Panc1 (cell line): ENCODE measurements at regions not wholly inside any gene's neighbourhood (a gene's known extent, or its start where the extent isn't known, plus 50 kb on each side); places are given as distances from the start of the nearest gene placed in this dataset.

ENCODE experiments used
- ATAC-seq: fragments of 200-7000 bp; cut with Tn5 transposase; 2 replicates; pipeline ENCODE4 v1.9.1; 2020; ENCODE audit warnings: mild to moderate bottlenecking, moderate library complexity
- BruUV-seq: library from RNA; stranded (reverse); fragments of 400-500 nt; replicated peaks from 2 replicates; lab custom pipeline; 2021; lab: Mats Ljungman, UMichigan
- CTCF ChIA-PET: fragments of 300-600 bp; sonication (Branson Sonifier 250); formaldehyde crosslinking; loops from one replicate; lab custom pipeline; 2022; ENCODE audit warnings: antibody characterized with exemption; lab: Charles Lee
- POLR2A ChIA-PET: fragments of 300-600 bp; sonication (Branson Sonifier 250); formaldehyde crosslinking; loops from one replicate; lab custom pipeline; 2022; ENCODE audit warnings: antibody characterized with exemption; lab: Charles Lee
- DNase-seq: peaks from one replicate; pipeline ENCODE4 v3.0.0-alpha.2; 2010; ENCODE audit warnings: low read depth, low spot score
- H3K27ac ChIP-seq: 2 replicates; pipeline ENCODE4 v1.5.1; 2011; ENCODE audit warnings: mild to moderate bottlenecking, low read length, inconsistent platforms
- H3K27me3 ChIP-seq: fragments of 200-500 bp; sonication (Bioruptor generic); 2 replicates; pipeline ENCODE4 v1.6.0; 2014; ENCODE audit warnings: low read length, inconsistent platforms; ENCODE audit not compliant: control insufficient read depth, insufficient read depth
- H3K36me3 ChIP-seq: fragments of 200-500 bp; sonication (Bioruptor generic); 2 replicates; pipeline ENCODE4 v1.5.1; 2014; ENCODE audit warnings: inconsistent platforms, mild to moderate bottlenecking, low read length, moderate library complexity; ENCODE audit not compliant: control insufficient read depth, insufficient read depth
- H3K4me1 ChIP-seq: 2 replicates; pipeline ENCODE4 v1.5.1; 2011; ENCODE audit warnings: inconsistent platforms, mild to moderate bottlenecking, low read length, moderate library complexity; ENCODE audit not compliant: control insufficient read depth, insufficient read depth
- H3K4me3 ChIP-seq, 2 experiments: 2 replicates each; pipeline ENCODE4 v1.5.1; 2011 to 2012; ENCODE audit warnings: low read depth in 2 of 2, low read length in 2 of 2, mild to moderate bottlenecking in 2 of 2, inconsistent platforms in 1 of 2, moderate library complexity in 1 of 2
- H3K9me3 ChIP-seq: fragments of 200-500 bp; sonication (Bioruptor generic); 2 replicates; pipeline ENCODE4 v1.5.1; 2014; ENCODE audit warnings: low read depth, mild to moderate bottlenecking, inconsistent platforms, low read length, moderate library complexity; ENCODE audit not compliant: control insufficient read depth, insufficient read depth
- CTCF ChIP-seq: fragments of 450-650 bp; IDR thresholded peaks from 2 replicates; pipeline ENCODE4 v1.5.1; 2017; ENCODE audit warnings: mild to moderate bottlenecking
- POLR2AphosphoS5 ChIP-seq: IDR thresholded peaks from 2 replicates; pipeline ENCODE4 v1.6.1; 2012; ENCODE audit warnings: mild to moderate bottlenecking, low read depth, low read length, moderate library complexity
- REST ChIP-seq, 2 experiments: IDR thresholded peaks; 2 replicates each; pipeline ENCODE4 v1.6.1; 2011 to 2012; ENCODE audit warnings: low read depth in 2 of 2, control low read depth in 1 of 2, low read length in 1 of 2, mild to moderate bottlenecking in 1 of 2, moderate library complexity in 1 of 2; ENCODE audit not compliant: insufficient read depth in 1 of 2
- SIN3A ChIP-seq: IDR thresholded peaks from 2 replicates; pipeline ENCODE4 v1.6.1; 2012; ENCODE audit warnings: low read depth, mild to moderate bottlenecking, low read length, moderate library complexity, borderline replicate concordance; ENCODE audit not compliant: insufficient read depth
- TCF7L2 ChIP-seq: IDR thresholded peaks from 2 replicates; pipeline ENCODE4 v1.6.1; 2011; ENCODE audit warnings: mild to moderate bottlenecking, low read depth, low read length, inconsistent platforms
- in situ Hi-C: cut with HindIII; loops from 2 replicates; pipeline ENCODE4 v1.10.0; 2016; ENCODE audit warnings: low sequenced_read_pairs, low pct_unique_long_range_greater_than_20kb
- intact Hi-C: fragments of 100-400 bp; cut with micrococcal nuclease; formaldehyde crosslinking; loops from one replicate; pipeline ENCODE4 v1.10.0; 2022; ENCODE audit not compliant: unreplicated experiment

DNA sequence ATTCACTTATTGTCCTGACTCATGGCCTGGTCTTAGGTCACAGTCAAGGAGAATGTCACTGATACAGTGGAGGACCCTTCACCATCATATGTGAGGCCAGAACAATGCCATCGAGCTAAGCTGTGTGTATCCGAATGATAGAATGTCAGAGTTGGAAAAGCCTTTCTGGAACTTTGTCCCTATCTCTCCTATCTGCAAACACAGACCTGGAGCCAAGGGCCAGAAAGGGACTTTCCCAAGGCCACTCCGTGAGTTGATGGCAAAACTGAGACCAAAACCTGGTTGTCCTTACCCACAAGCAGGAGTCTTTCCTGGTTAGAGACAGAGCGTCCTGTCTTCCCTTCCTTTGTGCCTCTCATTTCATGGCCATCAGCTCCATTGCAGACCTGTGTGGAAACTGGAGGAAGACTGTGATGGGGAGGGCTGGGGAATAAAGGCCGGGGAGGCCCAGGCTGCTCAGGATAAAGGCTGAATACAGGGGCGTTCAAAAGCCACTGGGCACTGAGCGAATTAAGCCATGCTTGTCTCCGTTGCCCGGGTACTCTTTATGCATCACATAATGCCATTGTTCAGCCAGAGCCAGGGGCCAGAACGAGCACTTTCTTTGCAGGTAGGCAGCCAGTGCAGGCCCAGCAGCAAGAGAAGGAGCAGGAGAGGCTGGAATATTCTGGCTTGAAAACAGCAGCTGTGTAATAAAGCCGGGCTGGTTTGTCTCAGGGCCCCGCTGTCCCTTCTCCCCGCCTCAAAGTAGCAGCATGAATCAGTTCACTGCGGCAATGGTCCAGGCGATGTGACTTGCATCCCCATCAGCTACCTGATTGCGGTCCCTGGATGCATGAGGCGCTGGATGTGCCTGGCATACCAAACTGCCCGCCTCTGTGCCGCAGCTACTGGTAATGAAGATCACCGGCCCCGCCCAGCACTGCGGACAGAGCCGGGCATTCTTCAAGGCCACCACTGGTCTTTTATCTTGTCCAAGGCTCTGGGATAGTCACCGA is 143.0 kb downstream of the RPS24 start:
- POLR2A ChIA-PET, result no interaction called here

More for the DNA sequence above, 143.0 kb downstream of the RPS24 start:
- no TSS peak for BruUV-seq
- CTCF ChIA-PET, result no interaction called here
- Histone ChIP-seq H3K36me3 (no peaks in the 10 kb centered on the region), H3K9me3 (no peaks in the 10 kb centered on the region), H3K4me1 (no peaks in the 10 kb centered on the region), H3K27me3 (peaks cover 26% of the 10 kb centered on the region), H3K4me3 (no peak overlapping the region), H3K27ac (no peak overlapping the region)
- in situ Hi-C loops, result no loop called here
- intact Hi-C loops, result no loop called here
- ATAC-seq (no peak), DNase-seq (no peak)
- no peak for TF ChIP-seq TCF7L2
- no peak for TF ChIP-seq CTCF
- no peak for TF ChIP-seq POLR2AphosphoS5
- TF ChIP-seq REST (IDR thresholded peaks at IDR 0.05; ENCODE audit: insufficient read depth in 1 of 2, low read depth in 2 of 2, low read length in 1 of 2), result no peak
- TF ChIP-seq SIN3A, result no peak
